CD4-positive, alpha-beta T cell treated with Interleukin-15 for 4 hours (primary cell): ENCODE measurements at regions not wholly inside any gene's neighbourhood (a gene's known extent, or its start where the extent isn't known, plus 50 kb on each side); places are given as distances from the start of the nearest gene placed in this dataset.
"Not testable (repeated sequence)": the region's sequence is repeated elsewhere in the genome, so short reads cannot be mapped to it uniquely, and the experiment has no call there.

Experiments
- DNase-seq: peaks from one replicate; pipeline ENCODE4 v3.0.0-alpha.2; 2020; ENCODE audit warnings: low spot score

GRCh38 chr20:56689318-56689717 is 60.2 kb downstream of the TFAP2C start:
- no peak for DNase-seq

GRCh38 chr20:56689852-56690485 is 60.9 kb downstream of the TFAP2C start:
- no peak for DNase-seq

GRCh38 chr20:56690531-56691175 is 61.5 kb downstream of the TFAP2C start:
- DNase-seq = no peak

- no peak for DNase-seq
These were observed 62.4 kb downstream of the TFAP2C start for GRCh38 chr20:56691325-56691998.

- no peak for DNase-seq
These were observed 64.1 kb downstream of the TFAP2C start for GRCh38 chr20:56693217-56693616.

GRCh38 chr20:56697476-56697875 is 68.4 kb downstream of the TFAP2C start:
- no peak for DNase-seq

GRCh38 chr20:56698297-56698696 is 69.2 kb downstream of the TFAP2C start:
- DNase-seq = no peak

- no peak for DNase-seq
These were observed 69.6 kb downstream of the TFAP2C start for GRCh38 chr20:56698749-56699148.

- DNase-seq = no peak
These were observed 74.1 kb downstream of the TFAP2C start for GRCh38 chr20:56702931-56703840.

- no peak for DNase-seq
These were observed 77.8 kb downstream of the TFAP2C start for GRCh38 chr20:56706867-56707360.

GRCh38 chr20:56708991-56709390 is 79.9 kb downstream of the TFAP2C start:
- no peak for DNase-seq

- no peak for DNase-seq
These were observed 81.0 kb downstream of the TFAP2C start for GRCh38 chr20:56710125-56710524.

GRCh38 chr20:56710577-56710976 is 81.5 kb downstream of the TFAP2C start:
- not testable (repeated sequence) for DNase-seq

- DNase-seq = no peak
These were observed 81.9 kb downstream of the TFAP2C start for GRCh38 chr20:56711018-56711417.

- DNase-seq = no peak
These were observed 86.2 kb downstream of the TFAP2C start for GRCh38 chr20:56715309-56715708.

GRCh38 chr20:56715902-56716519 is 86.9 kb downstream of the TFAP2C start:
- no peak for DNase-seq

GRCh38 chr20:56716806-56717205 is 87.7 kb downstream of the TFAP2C start:
- DNase-seq = no peak

GRCh38 chr20:56718816-56719215 is 89.7 kb downstream of the TFAP2C start:
- DNase-seq = no peak

GRCh38 chr20:56720620-56721213 is 91.6 kb downstream of the TFAP2C start:
- DNase-seq = no peak

GRCh38 chr20:56722042-56722441 is 92.9 kb downstream of the TFAP2C start:
- no peak for DNase-seq

GRCh38 chr20:56723331-56723730 is 94.2 kb downstream of the TFAP2C start:
- DNase-seq = no peak
